ENCODE measurements at regions not wholly inside any gene's neighbourhood (a gene's known extent, or its start where the extent isn't known, plus 50 kb on each side); places are given as distances from the start of the nearest gene placed in this dataset.

GRCh38 chr11:122334546-122335339 is 218.7 kb upstream of the BLID start:
- H3K9me3 ChIP-seq = no peaks in the 10 kb centered on the region
- no peaks in the 10 kb centered on the region for H3K4me1 ChIP-seq
- intact Hi-C loops (cut with micrococcal nuclease; ENCODE audit: unreplicated experiment) = no loop called here
- ChIA-PET CTCF (no interaction called here), POLR2A (no interaction called here)
- Mint-ChIP-seq H3K27me3 (ENCODE audit: insufficient read depth, unreplicated experiment) (peaks cover 12% of the 10 kb centered on the region), H3K4me3 (ENCODE audit: unreplicated experiment) (no peak overlapping the region), H3K36me3 (ENCODE audit: insufficient read depth, unreplicated experiment) (no peaks in the 10 kb centered on the region), H3K4me1 (ENCODE audit: low read depth, unreplicated experiment) (no peaks in the 10 kb centered on the region), H3K27ac (ENCODE audit: unreplicated experiment) (no peak overlapping the region), H3K9me3 (ENCODE audit: unreplicated experiment) (no peaks in the 10 kb centered on the region)
- no peak for TF ChIP-seq CTCF (IDR thresholded peaks at IDR 0.05; ENCODE audit: insufficient read depth in 1 of 2, low read depth in 1 of 2, low read length in 1 of 2, severe bottlenecking in 1 of 2, unreplicated experiment in 1 of 2)
- no peak overlapping the region for H3K4me3 ChIP-seq (ENCODE audit: low read depth, low read length)
- H3K36me3 ChIP-seq (ENCODE audit: control insufficient read depth, insufficient read depth, low read length) = no peaks in the 10 kb centered on the region
- BruUV-seq (replicated peaks) = no TSS peak
- peaks cover 2% of the 10 kb centered on the region; the same call in 1 of the 2 replicates for H3K27me3 ChIP-seq (replicated peaks; ENCODE audit: control insufficient read depth, insufficient read depth, low read length)
- DNase-seq = no peak

- Mint-ChIP-seq H3K27ac (ENCODE audit: unreplicated experiment) (no peak overlapping the region), H3K4me3 (ENCODE audit: unreplicated experiment) (no peak overlapping the region), H3K27me3 (ENCODE audit: insufficient read depth, unreplicated experiment) (peaks cover 12% of the 10 kb centered on the region), H3K9me3 (ENCODE audit: unreplicated experiment) (no peaks in the 10 kb centered on the region), H3K36me3 (ENCODE audit: insufficient read depth, unreplicated experiment) (no peaks in the 10 kb centered on the region), H3K4me1 (ENCODE audit: low read depth, unreplicated experiment) (no peaks in the 10 kb centered on the region)
- Histone ChIP-seq H3K4me3 (ENCODE audit: low read depth, low read length) (no peak overlapping the region), H3K9me3 (no peaks in the 10 kb centered on the region), H3K27me3 (replicated peaks; ENCODE audit: control insufficient read depth, insufficient read depth, low read length) (peaks cover 2% of the 10 kb centered on the region; the same call in 1 of the 2 replicates), H3K36me3 (ENCODE audit: control insufficient read depth, insufficient read depth, low read length) (no peaks in the 10 kb centered on the region), H3K4me1 (no peaks in the 10 kb centered on the region)
- BruUV-seq (replicated peaks) = no TSS peak
- no peak for TF ChIP-seq CTCF (IDR thresholded peaks at IDR 0.05; ENCODE audit: insufficient read depth in 1 of 2, low read depth in 1 of 2, low read length in 1 of 2, severe bottlenecking in 1 of 2, unreplicated experiment in 1 of 2)
- POLR2A ChIA-PET = no interaction called here
- CTCF ChIA-PET = no interaction called here
- intact Hi-C loops (cut with micrococcal nuclease; ENCODE audit: unreplicated experiment) = no loop called here
- DNase-seq = no peak
Measured at GRCh38 chr11:122333467-122333866, 217.5 kb upstream of the BLID start.

GRCh38 chr11:122331079-122331478 is 215.1 kb upstream of the BLID start:
- TF ChIP-seq CTCF (IDR thresholded peaks at IDR 0.05; ENCODE audit: insufficient read depth in 1 of 2, low read depth in 1 of 2, low read length in 1 of 2, severe bottlenecking in 1 of 2, unreplicated experiment in 1 of 2) = no peak
- no peak overlapping the region for H3K4me3 Mint-ChIP-seq (ENCODE audit: unreplicated experiment)
- Histone ChIP-seq H3K4me1 (no peaks in the 10 kb centered on the region), H3K9me3 (no peaks in the 10 kb centered on the region), H3K36me3 (ENCODE audit: control insufficient read depth, insufficient read depth, low read length) (no peaks in the 10 kb centered on the region), H3K27me3 (replicated peaks; ENCODE audit: control insufficient read depth, insufficient read depth, low read length) (no peaks in the 10 kb centered on the region), H3K4me3 (ENCODE audit: low read depth, low read length) (no peak overlapping the region)
- CTCF ChIA-PET = no interaction called here
- BruUV-seq (replicated peaks) = no TSS peak
- no peaks in the 10 kb centered on the region for H3K9me3 Mint-ChIP-seq (ENCODE audit: unreplicated experiment)
- POLR2A ChIA-PET = no interaction called here
- H3K27ac Mint-ChIP-seq (ENCODE audit: unreplicated experiment) = no peak overlapping the region
- no peak for DNase-seq
- intact Hi-C loops (cut with micrococcal nuclease; ENCODE audit: unreplicated experiment) = no loop called here
- no peaks in the 10 kb centered on the region for H3K36me3 Mint-ChIP-seq (ENCODE audit: insufficient read depth, unreplicated experiment)
- no peaks in the 10 kb centered on the region for H3K4me1 Mint-ChIP-seq (ENCODE audit: low read depth, unreplicated experiment)
- H3K27me3 Mint-ChIP-seq (ENCODE audit: insufficient read depth, unreplicated experiment) = peaks cover 12% of the 10 kb centered on the region

Measured in Caco-2 (cell line).